GM23338 (cell line): ENCODE measurements at regions not wholly inside any gene's neighbourhood (a gene's known extent, or its start where the extent isn't known, plus 50 kb on each side); places are given as distances from the start of the nearest gene placed in this dataset.

Source experiments
- CREB1 ChIP-seq: fragments of 250-450 bp; sonication (Bioruptor Pico); IDR thresholded peaks from 2 replicates; pipeline ENCODE4 v1.5.0; 2020; ENCODE audit warnings: low read depth, mild to moderate bottlenecking, moderate library complexity
- CTCF ChIP-seq, 2 experiments: fragments of 200-600 bp in 1 of 2; sonication (generic) in 1 of 2; conservative IDR thresholded peaks; 2 replicates each; pipeline versions ENCODE4 v1.5.1 to v1.6.1; 2016 to 2017; ENCODE audit warnings: antibody characterized with exemption in 2 of 2, low read depth in 2 of 2, mild to moderate bottlenecking in 2 of 2, moderate library complexity in 1 of 2
- ETS1 ChIP-seq: IDR thresholded peaks from 2 replicates; pipeline ENCODE4 v1.6.1; 2016; ENCODE audit warnings: antibody characterized with exemption
- EZH2phosphoT487 ChIP-seq: fragments of 200-600 bp; sonication (generic); IDR thresholded peaks from one replicate; pipeline ENCODE4 v1.8.1; 2018; ENCODE audit warnings: antibody characterized with exemption; ENCODE audit not compliant: unreplicated experiment
- NANOG ChIP-seq: IDR thresholded peaks from 2 replicates; pipeline ENCODE4 v1.6.1; 2016; ENCODE audit warnings: antibody characterized with exemption, borderline replicate concordance
- POLR2AphosphoS5 ChIP-seq: IDR thresholded peaks from 2 replicates; pipeline ENCODE4 v1.6.1; 2016; ENCODE audit warnings: antibody characterized with exemption, low read depth
- STAT1 ChIP-seq: IDR thresholded peaks from one replicate; pipeline ENCODE4 v1.6.1; 2016; ENCODE audit warnings: antibody characterized with exemption; ENCODE audit not compliant: unreplicated experiment
- ZNF114 ChIP-seq: fragments of 250-450 bp; sonication (Bioruptor Pico); IDR thresholded peaks from 2 replicates; pipeline ENCODE4 v1.5.0; 2020; ENCODE audit warnings: mild to moderate bottlenecking, moderate library complexity
- ZNF331 ChIP-seq: fragments of 250-450 bp; sonication (Bioruptor Pico); IDR thresholded peaks from 2 replicates; pipeline ENCODE4 v1.5.0; 2020; ENCODE audit warnings: low read depth, mild to moderate bottlenecking, moderate library complexity
- ZNF462 ChIP-seq: fragments of 250-450 bp; sonication (Bioruptor Pico); IDR thresholded peaks from 2 replicates; pipeline ENCODE4 v1.5.0; 2020; ENCODE audit warnings: mild to moderate bottlenecking, moderate library complexity

GRCh38 chr13:69168436-69168835 lies 939.2 kb upstream of the ATXN8OS start (continued):
- no peak for TF ChIP-seq ZNF462
- no peak for TF ChIP-seq POLR2AphosphoS5
- no peak for TF ChIP-seq ZNF114 (CRISPR knock-in tag)
- TF ChIP-seq CREB1 (CRISPR knock-in tag): no peak
- no peak for TF ChIP-seq ZNF331 (CRISPR knock-in tag)
- no peak for TF ChIP-seq NANOG
- no peak for TF ChIP-seq ETS1
- no peak for TF ChIP-seq CTCF (conservative IDR thresholded peaks at IDR 0.05; ENCODE audit: low read depth in 2 of 2)
- TF ChIP-seq STAT1: no peak
- no peak for TF ChIP-seq EZH2phosphoT487
